ENCODE measurements at regions not wholly inside any gene's neighbourhood (a gene's known extent, or its start where the extent isn't known, plus 50 kb on each side); places are given as distances from the start of the nearest gene placed in this dataset.

GRCh38 chr12:131613186-131613585 is 97.7 kb upstream of the SFSWAP start:
- H3K9me3 ChIP-seq, result no peaks in the 10 kb centered on the region
- DNase-seq, result no peak
- no peaks in the 10 kb centered on the region for H3K27me3 ChIP-seq

GRCh38 chr12:131613678-131614077 is 97.2 kb upstream of the SFSWAP start:
- no peaks in the 10 kb centered on the region for H3K27me3 ChIP-seq
- no peak overlapping the region for H3K4me3 ChIP-seq
- H3K36me3 ChIP-seq, result no peaks in the 10 kb centered on the region
- no peak for DNase-seq
- H3K4me1 ChIP-seq, result no peaks in the 10 kb centered on the region
- TF ChIP-seq POLR2A (IDR thresholded peaks at IDR 0.05) (no peak), CTCF (IDR thresholded peaks at IDR 0.05) (no peak)
- no peaks in the 10 kb centered on the region for H3K9me3 ChIP-seq
- H3K27ac ChIP-seq, result no peak overlapping the region

More at GRCh38 chr12:131613186-131613585, 97.7 kb upstream of the SFSWAP start:
- no peaks in the 10 kb centered on the region for H3K4me1 ChIP-seq
- no peaks in the 10 kb centered on the region for H3K36me3 ChIP-seq
- TF ChIP-seq CTCF (IDR thresholded peaks at IDR 0.05) (no peak), POLR2A (IDR thresholded peaks at IDR 0.05) (no peak)
- no peak overlapping the region for H3K27ac ChIP-seq
- H3K4me3 ChIP-seq, result no peak overlapping the region

GRCh38 chr12:131615326-131616042 is 95.4 kb upstream of the SFSWAP start:
- DNase-seq, result no peak
- no peaks in the 10 kb centered on the region for H3K27me3 ChIP-seq

GRCh38 chr12:131616043-131616700 is 94.7 kb upstream of the SFSWAP start:
- no peak overlapping the region for H3K27ac ChIP-seq
- H3K4me3 ChIP-seq, result no peak overlapping the region
- H3K36me3 ChIP-seq, result no peaks in the 10 kb centered on the region
- no peaks in the 10 kb centered on the region for H3K4me1 ChIP-seq
- no peaks in the 10 kb centered on the region for H3K9me3 ChIP-seq
- no peak for DNase-seq
- TF ChIP-seq CTCF (IDR thresholded peaks at IDR 0.05), result no peak
- TF ChIP-seq POLR2A (IDR thresholded peaks at IDR 0.05), result no peak
- H3K27me3 ChIP-seq, result no peaks in the 10 kb centered on the region

More at GRCh38 chr12:131615326-131616042, 95.4 kb upstream of the SFSWAP start:
- Histone ChIP-seq H3K27ac (no peak overlapping the region), H3K36me3 (no peaks in the 10 kb centered on the region), H3K4me1 (no peaks in the 10 kb centered on the region), H3K4me3 (no peak overlapping the region), H3K9me3 (no peaks in the 10 kb centered on the region)
- TF ChIP-seq CTCF (IDR thresholded peaks at IDR 0.05) (no peak), POLR2A (IDR thresholded peaks at IDR 0.05) (no peak)

- Histone ChIP-seq H3K4me1 (no peaks in the 10 kb centered on the region), H3K27ac (no peak overlapping the region), H3K36me3 (no peaks in the 10 kb centered on the region), H3K4me3 (no peak overlapping the region), H3K27me3 (no peaks in the 10 kb centered on the region), H3K9me3 (no peaks in the 10 kb centered on the region)
- no peak for DNase-seq
- no peak for TF ChIP-seq CTCF (IDR thresholded peaks at IDR 0.05)
- TF ChIP-seq POLR2A (IDR thresholded peaks at IDR 0.05), result no peak
Measured at GRCh38 chr12:131616738-131617137, 94.2 kb upstream of the SFSWAP start.
